IMR-90 (cell line): ENCODE measurements at regions not wholly inside any gene's neighbourhood (a gene's known extent, or its start where the extent isn't known, plus 50 kb on each side); places are given as distances from the start of the nearest gene placed in this dataset.

Experiments
- BHLHE40 ChIP-seq: fragments of 150-350 bp; IDR thresholded peaks from 2 replicates; pipeline ENCODE4 v1.6.1; 2016; ENCODE audit warnings: mild to moderate bottlenecking, low read depth, low read length
- CEBPB ChIP-seq: IDR thresholded peaks from 2 replicates; pipeline ENCODE4 v1.6.1; 2012; ENCODE audit warnings: low read depth, low read length, improper control_type of control experiment
- FOS ChIP-seq: fragments of 150-350 bp; IDR thresholded peaks from 2 replicates; pipeline ENCODE4 v1.6.1; 2016; ENCODE audit warnings: low read depth, low read length
- MAFK ChIP-seq: IDR thresholded peaks from 2 replicates; pipeline ENCODE4 v1.6.1; 2012; ENCODE audit warnings: low read depth, low read length, improper control_type of control experiment
- MXI1 ChIP-seq: IDR thresholded peaks from 2 replicates; pipeline ENCODE4 v1.6.1; 2012; ENCODE audit warnings: low read depth, mild to moderate bottlenecking, low read length, moderate library complexity, borderline replicate concordance
- POLR2A ChIP-seq: IDR thresholded peaks from 2 replicates; pipeline ENCODE4 v1.6.1; 2012; ENCODE audit warnings: mild to moderate bottlenecking, low read depth, low read length
- SMC3 ChIP-seq: fragments of 150-350 bp; IDR thresholded peaks from 2 replicates; pipeline ENCODE4 v1.6.1; 2016; ENCODE audit warnings: low read depth, mild to moderate bottlenecking, antibody characterized with exemption, low read length, moderate library complexity
- TF ChIP-seq, protein P1 (sequence below): conservative IDR thresholded peaks from 2 replicates; pipeline ENCODE4 v1.5.1; 2012; ENCODE audit warnings: mild to moderate bottlenecking, low read depth, low read length, improper control_type of control experiment
- TF ChIP-seq, protein P2 (sequence below): fragments of 150-350 bp; IDR thresholded peaks from 2 replicates; pipeline ENCODE4 v1.6.1; 2017; ENCODE audit warnings: mild to moderate bottlenecking, antibody characterized with exemption, low read length, low read depth

DNA sequence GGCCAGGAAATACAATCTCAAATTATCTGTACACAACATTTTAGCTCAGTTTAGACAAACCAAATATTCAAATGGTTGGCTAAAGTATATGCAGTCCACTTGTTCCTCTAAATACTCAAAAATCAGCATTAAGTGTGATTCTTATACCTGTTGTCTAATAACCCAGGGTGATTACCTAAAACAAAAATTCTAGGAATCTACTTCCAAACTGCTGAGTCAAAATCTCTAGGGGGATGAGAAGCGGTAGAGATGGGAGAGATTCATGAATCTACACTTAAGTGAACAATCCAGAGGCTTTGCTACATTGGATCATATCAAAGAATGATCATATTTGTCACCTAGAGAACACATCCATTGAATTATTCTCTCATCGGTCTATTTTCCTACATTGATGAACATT lies 420.9 kb upstream of the PKDCC start:
- TF ChIP-seq, protein P1, sequence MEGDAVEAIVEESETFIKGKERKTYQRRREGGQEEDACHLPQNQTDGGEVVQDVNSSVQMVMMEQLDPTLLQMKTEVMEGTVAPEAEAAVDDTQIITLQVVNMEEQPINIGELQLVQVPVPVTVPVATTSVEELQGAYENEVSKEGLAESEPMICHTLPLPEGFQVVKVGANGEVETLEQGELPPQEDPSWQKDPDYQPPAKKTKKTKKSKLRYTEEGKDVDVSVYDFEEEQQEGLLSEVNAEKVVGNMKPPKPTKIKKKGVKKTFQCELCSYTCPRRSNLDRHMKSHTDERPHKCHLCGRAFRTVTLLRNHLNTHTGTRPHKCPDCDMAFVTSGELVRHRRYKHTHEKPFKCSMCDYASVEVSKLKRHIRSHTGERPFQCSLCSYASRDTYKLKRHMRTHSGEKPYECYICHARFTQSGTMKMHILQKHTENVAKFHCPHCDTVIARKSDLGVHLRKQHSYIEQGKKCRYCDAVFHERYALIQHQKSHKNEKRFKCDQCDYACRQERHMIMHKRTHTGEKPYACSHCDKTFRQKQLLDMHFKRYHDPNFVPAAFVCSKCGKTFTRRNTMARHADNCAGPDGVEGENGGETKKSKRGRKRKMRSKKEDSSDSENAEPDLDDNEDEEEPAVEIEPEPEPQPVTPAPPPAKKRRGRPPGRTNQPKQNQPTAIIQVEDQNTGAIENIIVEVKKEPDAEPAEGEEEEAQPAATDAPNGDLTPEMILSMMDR, result no peak
- no peak for TF ChIP-seq SMC3
- no peak for TF ChIP-seq MAFK
- TF ChIP-seq BHLHE40, result no peak
- TF ChIP-seq, protein P2, sequence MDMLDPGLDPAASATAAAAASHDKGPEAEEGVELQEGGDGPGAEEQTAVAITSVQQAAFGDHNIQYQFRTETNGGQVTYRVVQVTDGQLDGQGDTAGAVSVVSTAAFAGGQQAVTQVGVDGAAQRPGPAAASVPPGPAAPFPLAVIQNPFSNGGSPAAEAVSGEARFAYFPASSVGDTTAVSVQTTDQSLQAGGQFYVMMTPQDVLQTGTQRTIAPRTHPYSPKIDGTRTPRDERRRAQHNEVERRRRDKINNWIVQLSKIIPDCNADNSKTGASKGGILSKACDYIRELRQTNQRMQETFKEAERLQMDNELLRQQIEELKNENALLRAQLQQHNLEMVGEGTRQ, result no peak
- no peak for TF ChIP-seq FOS
- TF ChIP-seq POLR2A, result no peak
- no peak for TF ChIP-seq MXI1
- no peak for TF ChIP-seq CEBPB
